RWPE1 (cell line): ENCODE measurements at regions not wholly inside any gene's neighbourhood (a gene's known extent, or its start where the extent isn't known, plus 50 kb on each side); places are given as distances from the start of the nearest gene placed in this dataset.

Experiments used
- CTCF ChIA-PET: fragments of 350-600 bp; sonication (Branson Sonifier 250); formaldehyde crosslinking; extraction: SDS; loops from one replicate; lab custom pipeline; 2021; lab: Yijun Ruan, JAX
- POLR2A ChIA-PET: fragments of 400-600 bp; formaldehyde crosslinking; extraction: SDS; loops from one replicate; lab custom pipeline; 2020; ENCODE audit warnings: antibody characterized with exemption; ENCODE audit not compliant: low non-redundant PET; lab: Yijun Ruan, JAX
- DNase-seq: peaks from one replicate; pipeline ENCODE4 v3.0.0; 2012; ENCODE audit warnings: low spot score
- H3K27ac ChIP-seq: fragments of 450-650 bp; 2 replicates; pipeline ENCODE4 v1.5.1; 2017
- TF ChIP-seq, protein P1 (sequence below): fragments of 450-650 bp; conservative IDR thresholded peaks from 2 replicates; pipeline ENCODE4 v1.5.1; 2017; ENCODE audit warnings: low read depth, mild to moderate bottlenecking

DNA sequence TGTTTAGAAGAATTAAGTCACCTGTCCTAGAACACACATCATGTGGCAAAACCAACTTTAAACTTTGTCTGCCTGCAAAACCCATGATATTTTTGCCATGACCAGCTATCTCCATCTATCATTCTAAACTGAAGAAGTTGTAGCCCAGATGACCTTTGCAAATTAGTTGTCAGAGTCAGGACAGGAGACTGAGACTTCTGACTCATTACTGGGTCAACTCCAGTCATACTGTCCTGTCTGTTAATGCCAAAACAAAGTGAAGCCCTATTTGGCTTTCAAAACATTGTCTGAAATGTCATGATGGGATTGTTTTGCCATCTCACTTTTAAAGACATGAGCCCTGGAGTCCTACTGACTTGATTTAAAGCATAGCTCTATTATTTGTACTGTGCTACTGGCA, 365.7 kb upstream of the CPEB2 start:
- no peak overlapping the region for H3K27ac ChIP-seq
- TF ChIP-seq, protein P1, sequence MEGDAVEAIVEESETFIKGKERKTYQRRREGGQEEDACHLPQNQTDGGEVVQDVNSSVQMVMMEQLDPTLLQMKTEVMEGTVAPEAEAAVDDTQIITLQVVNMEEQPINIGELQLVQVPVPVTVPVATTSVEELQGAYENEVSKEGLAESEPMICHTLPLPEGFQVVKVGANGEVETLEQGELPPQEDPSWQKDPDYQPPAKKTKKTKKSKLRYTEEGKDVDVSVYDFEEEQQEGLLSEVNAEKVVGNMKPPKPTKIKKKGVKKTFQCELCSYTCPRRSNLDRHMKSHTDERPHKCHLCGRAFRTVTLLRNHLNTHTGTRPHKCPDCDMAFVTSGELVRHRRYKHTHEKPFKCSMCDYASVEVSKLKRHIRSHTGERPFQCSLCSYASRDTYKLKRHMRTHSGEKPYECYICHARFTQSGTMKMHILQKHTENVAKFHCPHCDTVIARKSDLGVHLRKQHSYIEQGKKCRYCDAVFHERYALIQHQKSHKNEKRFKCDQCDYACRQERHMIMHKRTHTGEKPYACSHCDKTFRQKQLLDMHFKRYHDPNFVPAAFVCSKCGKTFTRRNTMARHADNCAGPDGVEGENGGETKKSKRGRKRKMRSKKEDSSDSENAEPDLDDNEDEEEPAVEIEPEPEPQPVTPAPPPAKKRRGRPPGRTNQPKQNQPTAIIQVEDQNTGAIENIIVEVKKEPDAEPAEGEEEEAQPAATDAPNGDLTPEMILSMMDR, result no peak
- no peak for DNase-seq
- ChIA-PET POLR2A (no interaction called here), CTCF (no interaction called here)

DNA sequence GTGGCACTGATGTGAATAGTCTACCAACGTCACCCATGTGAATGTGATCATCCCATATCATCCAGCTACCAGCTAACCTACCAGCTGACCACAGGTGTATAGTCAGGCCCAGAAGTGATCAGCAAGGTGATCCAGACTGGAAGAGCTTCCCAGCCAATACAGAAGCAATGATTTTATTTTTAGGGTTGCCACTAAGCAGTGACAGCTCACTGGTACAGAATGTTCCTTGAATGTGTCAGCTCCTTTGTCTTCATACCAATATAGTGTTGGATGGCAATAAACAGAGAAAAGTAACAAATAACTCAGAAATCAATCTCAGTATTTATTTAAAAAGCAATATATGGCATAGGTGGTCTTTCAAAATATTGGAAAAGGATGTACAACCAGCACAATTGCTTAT, 361.8 kb upstream of the CPEB2 start:
- H3K27ac ChIP-seq, result no peak overlapping the region
- TF ChIP-seq, protein P1, result no peak
- CTCF ChIA-PET, result no interaction called here
- no peak for DNase-seq
- POLR2A ChIA-PET, result no interaction called here

DNA sequence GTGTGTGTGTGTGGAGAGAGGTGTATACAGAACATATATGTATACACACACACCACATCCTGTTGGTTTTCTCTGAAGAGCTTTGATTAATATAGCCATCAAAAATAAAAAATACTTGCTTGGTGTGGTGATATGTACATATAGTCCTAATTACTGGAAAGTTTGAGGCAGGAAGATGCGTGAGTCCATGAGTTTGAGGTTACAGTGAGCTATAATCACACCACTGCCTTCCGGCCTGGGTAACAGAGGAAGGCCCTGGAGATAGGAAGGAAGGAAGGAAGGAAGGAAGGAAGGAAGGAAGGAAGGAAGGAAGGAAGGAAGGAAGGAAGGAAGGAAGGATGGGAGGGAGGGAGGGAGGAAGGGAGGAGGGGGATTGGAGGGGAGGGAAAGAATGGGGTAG, 360.4 kb upstream of the CPEB2 start:
- no peak for DNase-seq
- ChIA-PET POLR2A (no interaction called here), CTCF (no interaction called here)
- H3K27ac ChIP-seq, result no peak overlapping the region
- TF ChIP-seq, protein P1, result no peak

DNA sequence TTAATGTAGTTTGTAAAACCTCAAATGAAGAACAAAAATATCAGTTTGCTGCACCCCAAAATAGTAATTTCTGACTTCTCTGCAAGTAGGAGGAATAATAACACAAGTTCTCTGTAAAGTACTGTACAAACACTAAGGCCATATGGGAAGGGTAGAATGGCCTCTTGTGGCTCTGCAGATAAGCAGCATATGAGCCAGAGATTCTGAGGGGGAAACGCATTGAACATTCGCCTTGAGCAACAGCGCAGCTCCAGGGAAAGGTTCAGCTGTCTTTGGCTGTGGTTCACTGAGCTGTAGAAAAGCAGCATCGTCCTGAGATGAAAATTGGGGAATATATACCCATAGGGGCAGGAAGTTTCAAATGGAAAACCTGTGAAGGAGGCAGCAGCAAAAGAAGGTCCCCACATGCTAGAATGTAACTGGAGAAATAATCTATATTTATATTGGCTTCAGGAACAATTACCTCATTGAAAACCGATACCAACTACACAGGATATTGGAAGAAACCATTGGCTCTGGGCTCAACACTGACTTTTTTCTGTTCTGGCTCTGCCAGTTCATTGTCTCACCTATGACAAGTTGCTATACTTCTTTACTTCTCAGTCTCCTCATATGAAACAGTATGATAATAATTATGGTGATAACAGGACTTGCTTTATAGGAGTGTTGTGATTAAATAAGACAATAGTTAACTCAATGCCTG, 357.6 kb upstream of the CPEB2 start:
- TF ChIP-seq, protein P1, result no peak
- POLR2A ChIA-PET, result no interaction called here
- H3K27ac ChIP-seq, result no peak overlapping the region
- DNase-seq, result no peak
- CTCF ChIA-PET, result no interaction called here

DNA sequence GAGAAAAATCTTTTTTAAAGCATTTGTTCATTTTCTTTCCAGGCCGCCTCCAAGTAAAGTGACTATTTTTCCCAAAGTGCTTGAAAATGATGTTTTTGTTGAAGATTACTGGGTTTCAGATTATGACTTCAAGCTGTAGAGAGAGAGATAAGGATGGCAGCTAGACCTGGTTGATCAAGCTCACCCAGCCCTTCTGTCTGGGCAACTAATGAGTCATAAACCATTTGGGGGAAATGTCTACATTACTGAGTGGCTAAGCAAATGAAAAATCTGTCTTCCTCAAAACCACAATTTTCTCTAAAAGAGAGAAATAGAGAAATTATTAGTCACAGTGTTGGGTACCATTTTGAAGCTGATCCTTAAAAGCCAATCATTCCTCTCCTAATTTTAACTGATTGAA, 355.4 kb upstream of the CPEB2 start:
- TF ChIP-seq, protein P1, result no peak
- H3K27ac ChIP-seq, result no peak overlapping the region
- DNase-seq, result no peak
- ChIA-PET CTCF (no interaction called here), POLR2A (no interaction called here)

DNA sequence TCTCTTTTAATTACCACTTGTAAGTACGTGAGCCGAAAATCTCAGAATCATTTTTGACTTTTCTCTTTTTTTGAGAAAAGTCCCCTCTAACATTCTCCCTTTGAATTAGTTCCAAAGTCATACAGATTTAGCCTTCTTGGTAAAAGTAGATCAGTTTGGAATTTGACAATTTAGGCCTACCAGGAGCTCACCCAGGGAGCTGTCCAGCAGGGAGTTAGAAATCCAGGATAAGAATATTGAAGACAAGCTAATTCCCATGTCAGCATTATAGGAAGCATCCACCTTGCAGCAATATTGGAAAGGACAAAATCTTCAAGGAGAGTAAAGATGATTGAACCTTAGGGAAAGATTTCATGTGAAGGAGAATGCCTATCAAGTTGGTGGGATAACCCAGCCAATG, 352.2 kb upstream of the CPEB2 start:
- TF ChIP-seq, protein P1, result no peak
- CTCF ChIA-PET, result no interaction called here
- H3K27ac ChIP-seq, result no peak overlapping the region
- POLR2A ChIA-PET, result no interaction called here
- DNase-seq, result no peak
